ENCODE measurements at regions not wholly inside any gene's neighbourhood (a gene's known extent, or its start where the extent isn't known, plus 50 kb on each side); places are given as distances from the start of the nearest gene placed in this dataset.
"Not testable (repeated sequence)": the region's sequence is repeated elsewhere in the genome, so short reads cannot be mapped to it uniquely, and the experiment has no call there.

- Histone ChIP-seq H3F3A (ENCODE audit: insufficient read depth, low read length) (no peaks in the 10 kb centered on the region), H3K4me1 (ENCODE audit: low read length) (0 out of 2 replicates have a peak, but pooled peaks cover 11% of the 10 kb centered on the region), H3K4me3 (ENCODE audit: low read length) (no peak overlapping the region), H4K20me1 (ENCODE audit: insufficient read depth, low read length) (no peaks in the 10 kb centered on the region), H2AFZ (ENCODE audit: low read length) (no peak overlapping the region), H3K36me3 (replicated peaks; ENCODE audit: insufficient read depth, low read length) (no peaks in the 10 kb centered on the region), H3K9ac (ENCODE audit: low read length) (no peak overlapping the region), H3K9me3 (replicated peaks; ENCODE audit: insufficient read depth, low read length) (no peaks in the 10 kb centered on the region), H3K27ac (ENCODE audit: low read length) (no peak overlapping the region), H3K79me2 (ENCODE audit: low read length) (no peaks in the 10 kb centered on the region), H3K27me3 (replicated peaks; ENCODE audit: insufficient read depth, low read length) (no peaks in the 10 kb centered on the region), H3K9me2 (replicated peaks; ENCODE audit: insufficient read depth, low read length) (no peaks in the 10 kb centered on the region), H3K4me2 (ENCODE audit: low read depth, low read length) (no peak overlapping the region)
- TF ChIP-seq EZH2phosphoT487 (IDR thresholded peaks at IDR 0.05; ENCODE audit: low read length) = no peak
- TF ChIP-seq, protein P1, sequence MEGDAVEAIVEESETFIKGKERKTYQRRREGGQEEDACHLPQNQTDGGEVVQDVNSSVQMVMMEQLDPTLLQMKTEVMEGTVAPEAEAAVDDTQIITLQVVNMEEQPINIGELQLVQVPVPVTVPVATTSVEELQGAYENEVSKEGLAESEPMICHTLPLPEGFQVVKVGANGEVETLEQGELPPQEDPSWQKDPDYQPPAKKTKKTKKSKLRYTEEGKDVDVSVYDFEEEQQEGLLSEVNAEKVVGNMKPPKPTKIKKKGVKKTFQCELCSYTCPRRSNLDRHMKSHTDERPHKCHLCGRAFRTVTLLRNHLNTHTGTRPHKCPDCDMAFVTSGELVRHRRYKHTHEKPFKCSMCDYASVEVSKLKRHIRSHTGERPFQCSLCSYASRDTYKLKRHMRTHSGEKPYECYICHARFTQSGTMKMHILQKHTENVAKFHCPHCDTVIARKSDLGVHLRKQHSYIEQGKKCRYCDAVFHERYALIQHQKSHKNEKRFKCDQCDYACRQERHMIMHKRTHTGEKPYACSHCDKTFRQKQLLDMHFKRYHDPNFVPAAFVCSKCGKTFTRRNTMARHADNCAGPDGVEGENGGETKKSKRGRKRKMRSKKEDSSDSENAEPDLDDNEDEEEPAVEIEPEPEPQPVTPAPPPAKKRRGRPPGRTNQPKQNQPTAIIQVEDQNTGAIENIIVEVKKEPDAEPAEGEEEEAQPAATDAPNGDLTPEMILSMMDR (IDR thresholded peaks at IDR 0.05; ENCODE audit: low read length) = no peak
- TF ChIP-seq EZH2 (optimal IDR thresholded peaks at IDR 0.05; ENCODE audit: low read depth, low read length) = no peak
- DNase-seq = peak; percentile 14
Observed at GRCh38 chr10:90289037-90289436, 568.8 kb downstream of the HTR7 start.

- Histone ChIP-seq H3K79me2 (ENCODE audit: low read length) (no peaks in the 10 kb centered on the region), H3F3A (ENCODE audit: insufficient read depth, low read length) (no peaks in the 10 kb centered on the region), H3K36me3 (replicated peaks; ENCODE audit: insufficient read depth, low read length) (no peaks in the 10 kb centered on the region), H3K9me2 (replicated peaks; ENCODE audit: insufficient read depth, low read length) (no peaks in the 10 kb centered on the region), H3K9ac (ENCODE audit: low read length) (no peak overlapping the region), H3K9me3 (replicated peaks; ENCODE audit: insufficient read depth, low read length) (no peaks in the 10 kb centered on the region), H3K27me3 (replicated peaks; ENCODE audit: insufficient read depth, low read length) (no peaks in the 10 kb centered on the region), H3K4me2 (ENCODE audit: low read depth, low read length) (no peak overlapping the region), H4K20me1 (ENCODE audit: insufficient read depth, low read length) (no peaks in the 10 kb centered on the region), H3K4me1 (ENCODE audit: low read length) (0 out of 2 replicates have a peak, but pooled peaks cover 9% of the 10 kb centered on the region), H3K4me3 (ENCODE audit: low read length) (no peak overlapping the region), H3K27ac (ENCODE audit: low read length) (no peak overlapping the region), H2AFZ (ENCODE audit: low read length) (no peak overlapping the region)
- DNase-seq = no peak
- TF ChIP-seq EZH2 (optimal IDR thresholded peaks at IDR 0.05; ENCODE audit: low read depth, low read length) = no peak
- no peak for TF ChIP-seq EZH2phosphoT487 (IDR thresholded peaks at IDR 0.05; ENCODE audit: low read length)
- TF ChIP-seq, protein P1 (IDR thresholded peaks at IDR 0.05; ENCODE audit: low read length) = no peak
Observed at GRCh38 chr10:90293616-90294015, 564.2 kb downstream of the HTR7 start.

DNA sequence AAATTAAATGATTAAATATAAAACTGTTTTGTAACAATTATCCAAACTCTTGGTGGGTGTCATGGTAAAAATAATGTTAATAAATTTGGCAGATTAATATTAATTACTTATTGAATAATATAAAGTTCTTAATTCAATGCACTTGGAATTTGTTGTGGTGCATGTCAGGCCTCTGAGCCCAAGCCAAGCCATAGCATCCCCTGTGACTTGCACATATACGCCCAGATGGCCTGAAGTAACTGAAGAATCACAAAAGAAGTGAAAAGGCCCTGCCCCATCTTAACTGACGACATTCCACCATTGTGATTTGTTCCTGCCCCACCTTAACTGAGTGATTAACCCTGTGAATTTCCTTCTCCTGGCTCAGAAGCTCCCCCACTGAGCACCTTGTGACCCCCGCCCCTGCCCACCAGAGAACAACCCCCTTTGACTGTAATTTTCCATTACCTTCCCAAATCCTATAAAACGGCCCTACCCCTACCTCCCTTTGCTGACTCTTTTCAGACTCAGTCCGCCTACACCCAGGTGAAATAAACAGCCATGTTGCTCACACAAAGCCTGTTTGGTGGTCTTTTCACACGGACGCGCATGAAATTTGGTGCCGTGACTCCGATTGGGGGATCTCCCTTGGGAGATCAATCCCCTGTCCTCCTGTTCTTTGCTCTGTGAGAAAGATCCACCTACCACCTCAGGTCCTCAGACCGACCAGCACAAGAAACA lies 562.9 kb downstream of the HTR7 start:
- not testable (repeated sequence) for H3K9me3 ChIP-seq (replicated peaks; ENCODE audit: insufficient read depth, low read length); DNase-seq; H3K36me3 ChIP-seq (replicated peaks; ENCODE audit: insufficient read depth, low read length); H4K20me1 ChIP-seq (ENCODE audit: insufficient read depth, low read length); H3K27ac ChIP-seq (ENCODE audit: low read length); H2AFZ ChIP-seq (ENCODE audit: low read length); H3K4me1 ChIP-seq (ENCODE audit: low read length); H3K9me2 ChIP-seq (replicated peaks; ENCODE audit: insufficient read depth, low read length); H3K79me2 ChIP-seq (ENCODE audit: low read length); H3K9ac ChIP-seq (ENCODE audit: low read length); H3K27me3 ChIP-seq (replicated peaks; ENCODE audit: insufficient read depth, low read length); H3F3A ChIP-seq (ENCODE audit: insufficient read depth, low read length); H3K4me3 ChIP-seq (ENCODE audit: low read length); H3K4me2 ChIP-seq (ENCODE audit: low read depth, low read length)

DNA sequence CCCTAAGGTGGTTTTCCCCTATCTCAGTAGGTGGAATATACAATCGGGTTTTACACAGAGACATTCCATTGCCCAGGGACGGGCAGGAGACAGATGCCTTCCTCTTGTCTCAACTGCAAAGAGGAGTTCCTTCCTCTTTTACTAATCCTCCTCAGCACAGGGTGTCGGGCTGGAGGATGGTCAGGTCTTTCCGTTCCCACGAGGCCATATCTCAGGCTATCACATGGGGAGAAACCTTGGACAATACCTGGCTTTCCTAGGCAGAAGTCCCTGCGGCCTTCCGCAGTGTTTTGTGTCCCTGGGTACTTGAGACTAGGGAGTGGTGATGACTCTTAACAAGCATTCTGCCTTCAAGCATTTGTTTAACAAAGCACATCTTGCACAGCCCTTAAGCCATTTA lies 555.8 kb downstream of the HTR7 start:
- H3F3A ChIP-seq (ENCODE audit: insufficient read depth, low read length); H4K20me1 ChIP-seq (ENCODE audit: insufficient read depth, low read length); H3K4me1 ChIP-seq (ENCODE audit: low read length); H3K4me3 ChIP-seq (ENCODE audit: low read length); H2AFZ ChIP-seq (ENCODE audit: low read length); DNase-seq; H3K9me3 ChIP-seq (replicated peaks; ENCODE audit: insufficient read depth, low read length); H3K27ac ChIP-seq (ENCODE audit: low read length); H3K36me3 ChIP-seq (replicated peaks; ENCODE audit: insufficient read depth, low read length); H3K4me2 ChIP-seq (ENCODE audit: low read depth, low read length); H3K79me2 ChIP-seq (ENCODE audit: low read length); H3K9ac ChIP-seq (ENCODE audit: low read length); H3K9me2 ChIP-seq (replicated peaks; ENCODE audit: insufficient read depth, low read length); H3K27me3 ChIP-seq (replicated peaks; ENCODE audit: insufficient read depth, low read length): not testable (repeated sequence)

Data from MM.1S (cell line).